ENCODE measurements at regions not wholly inside any gene's neighbourhood (a gene's known extent, or its start where the extent isn't known, plus 50 kb on each side); places are given as distances from the start of the nearest gene placed in this dataset.
"Not testable (repeated sequence)": the region's sequence is repeated elsewhere in the genome, so short reads cannot be mapped to it uniquely, and the experiment has no call there.

- Mint-ChIP-seq H3K9me3 (ENCODE audit: insufficient read depth) (no peaks in the 10 kb centered on the region), H3K27ac (no peak overlapping the region), H3K4me3 (no peak overlapping the region), H3K36me3 (ENCODE audit: low read depth) (no peaks in the 10 kb centered on the region), H3K27me3 (ENCODE audit: low read depth) (peaks cover 5% of the 10 kb centered on the region), H3K4me1 (ENCODE audit: low read depth) (peaks cover 32% of the 10 kb centered on the region)
- POLR2A ChIA-PET = no interaction called here
- CTCF ChIA-PET = no interaction called here
- no peak for ATAC-seq
- no peak for DNase-seq
Measured at GRCh38 chr14:105900398-105901160, 374.2 kb downstream of the TMEM121 start.

GRCh38 chr14:105901226-105901625 is 374.8 kb downstream of the TMEM121 start:
- no peak overlapping the region for H3K4me3 Mint-ChIP-seq
- CTCF ChIA-PET = no interaction called here
- no peaks in the 10 kb centered on the region for H3K9me3 Mint-ChIP-seq (ENCODE audit: insufficient read depth)
- ATAC-seq = no peak
- peaks cover 7% of the 10 kb centered on the region for H3K27me3 Mint-ChIP-seq (ENCODE audit: low read depth)
- no peaks in the 10 kb centered on the region for H3K36me3 Mint-ChIP-seq (ENCODE audit: low read depth)
- no peak overlapping the region for H3K27ac Mint-ChIP-seq
- no peak for DNase-seq
- peaks cover 32% of the 10 kb centered on the region for H3K4me1 Mint-ChIP-seq (ENCODE audit: low read depth)
- POLR2A ChIA-PET = no interaction called here

- POLR2A ChIA-PET = interaction anchor here (0.6 kb wide), 1 partner anchor 41 kb away, joined by 4 read pairs; no protein-coding TSS in a partner anchor
- Mint-ChIP-seq H3K27me3 (ENCODE audit: low read depth) (peaks cover 15% of the 10 kb centered on the region), H3K4me1 (ENCODE audit: low read depth) (peaks cover 22% of the 10 kb centered on the region), H3K4me3 (no peak overlapping the region), H3K9me3 (ENCODE audit: insufficient read depth) (no peaks in the 10 kb centered on the region), H3K27ac (no peak overlapping the region), H3K36me3 (ENCODE audit: low read depth) (no peaks in the 10 kb centered on the region)
- DNase-seq = no peak
- ATAC-seq = peak; percentile 18
- CTCF ChIA-PET = no interaction called here
Measured at GRCh38 chr14:105902131-105902898, 375.9 kb downstream of the TMEM121 start.

DNA sequence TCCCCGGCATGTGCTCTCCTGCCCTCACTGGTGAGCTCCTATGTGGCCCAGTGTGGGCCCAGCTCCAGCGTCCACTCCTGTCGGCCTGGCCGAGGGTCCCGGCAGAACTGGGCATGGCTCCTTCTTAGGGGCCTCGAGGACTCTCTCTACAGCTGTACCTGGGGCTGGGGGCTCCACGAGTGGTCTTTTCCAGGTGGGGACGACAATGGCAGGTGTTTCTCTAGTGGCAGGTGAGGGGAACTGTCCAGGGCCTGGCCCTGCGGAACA is 376.4 kb downstream of the TMEM121 start:
- H3K27ac Mint-ChIP-seq; DNase-seq; H3K36me3 Mint-ChIP-seq (ENCODE audit: low read depth); H3K9me3 Mint-ChIP-seq (ENCODE audit: insufficient read depth); ATAC-seq; H3K4me3 Mint-ChIP-seq; CTCF ChIA-PET: not testable (repeated sequence)
- Mint-ChIP-seq H3K27me3 (ENCODE audit: low read depth) (peaks cover 15% of the 10 kb centered on the region), H3K4me1 (ENCODE audit: low read depth) (peaks cover 18% of the 10 kb centered on the region)
- POLR2A ChIA-PET = interaction anchor here (0.6 kb wide), 1 partner anchor 41 kb away, joined by 4 read pairs; no protein-coding TSS in a partner anchor

DNA sequence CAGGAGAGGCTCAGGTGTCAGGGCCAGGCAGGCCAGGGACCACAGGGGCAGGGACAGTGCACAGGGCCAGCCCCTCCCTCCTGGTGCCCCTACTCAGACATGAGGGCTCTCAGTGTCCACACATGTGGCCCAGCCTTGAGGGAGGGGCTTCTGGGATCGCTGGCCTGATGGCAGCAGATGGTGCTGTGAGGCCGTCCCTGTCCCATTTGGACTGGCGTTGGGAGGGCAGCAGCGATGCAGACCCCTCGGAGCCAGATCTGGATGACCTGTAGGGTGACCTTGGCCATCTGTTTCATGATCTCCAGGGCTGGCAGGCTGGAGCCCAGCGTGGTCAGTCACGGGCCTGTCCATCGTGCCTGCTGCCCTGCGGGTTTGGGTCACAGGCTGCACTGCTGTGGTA is 377.6 kb downstream of the TMEM121 start:
- no peak overlapping the region for H3K4me3 Mint-ChIP-seq
- peaks cover 15% of the 10 kb centered on the region for H3K27me3 Mint-ChIP-seq (ENCODE audit: low read depth)
- H3K9me3 Mint-ChIP-seq (ENCODE audit: insufficient read depth) = no peaks in the 10 kb centered on the region
- peaks cover 21% of the 10 kb centered on the region for H3K4me1 Mint-ChIP-seq (ENCODE audit: low read depth)
- ChIA-PET POLR2A (no interaction called here), CTCF (no interaction called here)
- H3K36me3 Mint-ChIP-seq (ENCODE audit: low read depth) = no peaks in the 10 kb centered on the region
- DNase-seq = no peak
- H3K27ac Mint-ChIP-seq = no peak overlapping the region
- no peak for ATAC-seq

- H3K9me3 Mint-ChIP-seq (ENCODE audit: insufficient read depth) = no peaks in the 10 kb centered on the region
- ChIA-PET CTCF (no interaction called here), POLR2A (no interaction called here)
- ATAC-seq (no peak), DNase-seq (no peak)
- peaks cover 15% of the 10 kb centered on the region for H3K27me3 Mint-ChIP-seq (ENCODE audit: low read depth)
- H3K4me1 Mint-ChIP-seq (ENCODE audit: low read depth) = peaks cover 17% of the 10 kb centered on the region
- no peak overlapping the region for H3K4me3 Mint-ChIP-seq
- H3K27ac Mint-ChIP-seq = no peak overlapping the region
- H3K36me3 Mint-ChIP-seq (ENCODE audit: low read depth) = no peaks in the 10 kb centered on the region
Measured at GRCh38 chr14:105904379-105904778, 378.0 kb downstream of the TMEM121 start.

- H3K27me3 Mint-ChIP-seq (ENCODE audit: low read depth) = peaks cover 15% of the 10 kb centered on the region
- ChIA-PET CTCF (no interaction called here), POLR2A (no interaction called here)
- ATAC-seq (no peak), DNase-seq (no peak)
- H3K4me1 Mint-ChIP-seq (ENCODE audit: low read depth) = peaks cover 9% of the 10 kb centered on the region
- no peak overlapping the region for H3K27ac Mint-ChIP-seq
- no peak overlapping the region for H3K4me3 Mint-ChIP-seq
- no peaks in the 10 kb centered on the region for H3K9me3 Mint-ChIP-seq (ENCODE audit: insufficient read depth)
- no peaks in the 10 kb centered on the region for H3K36me3 Mint-ChIP-seq (ENCODE audit: low read depth)
Measured at GRCh38 chr14:105905456-105905855, 379.1 kb downstream of the TMEM121 start.

GRCh38 chr14:105907276-105907675 is 380.9 kb downstream of the TMEM121 start:
- Mint-ChIP-seq H3K27me3 (ENCODE audit: low read depth) (peaks cover 9% of the 10 kb centered on the region), H3K36me3 (ENCODE audit: low read depth) (no peaks in the 10 kb centered on the region), H3K4me1 (ENCODE audit: low read depth) (peaks cover 9% of the 10 kb centered on the region), H3K27ac (no peak overlapping the region), H3K4me3 (no peak overlapping the region), H3K9me3 (ENCODE audit: insufficient read depth) (no peaks in the 10 kb centered on the region)
- CTCF ChIA-PET = no interaction called here
- POLR2A ChIA-PET = no interaction called here
- no peak for ATAC-seq
- DNase-seq = no peak

DNA sequence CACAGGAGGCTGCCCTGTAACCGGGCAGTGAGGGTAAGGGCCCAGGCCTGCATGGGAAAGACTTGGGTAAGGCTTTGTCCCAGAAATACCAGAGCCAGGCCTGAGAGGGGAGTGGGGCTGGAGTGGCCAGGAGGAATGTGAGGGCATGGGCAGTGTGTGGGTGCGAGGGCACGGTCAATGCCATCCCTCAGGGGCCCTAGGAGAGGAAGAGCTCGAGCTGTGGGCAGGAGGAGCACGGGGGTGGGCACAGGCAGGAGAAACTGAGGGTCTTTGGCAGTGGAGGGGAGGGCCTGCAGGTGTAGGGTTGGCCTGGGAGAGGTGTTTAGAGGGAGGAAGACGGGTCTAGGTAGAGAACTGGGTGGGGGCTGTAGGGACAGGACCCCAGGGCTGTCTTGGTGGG is 381.6 kb downstream of the TMEM121 start:
- DNase-seq (no peak), ATAC-seq (no peak)
- no peaks in the 10 kb centered on the region for H3K36me3 Mint-ChIP-seq (ENCODE audit: low read depth)
- H3K4me1 Mint-ChIP-seq (ENCODE audit: low read depth) = peaks cover 9% of the 10 kb centered on the region
- no peak overlapping the region for H3K4me3 Mint-ChIP-seq
- POLR2A ChIA-PET = no interaction called here
- H3K27me3 Mint-ChIP-seq (ENCODE audit: low read depth) = peaks cover 9% of the 10 kb centered on the region
- no peaks in the 10 kb centered on the region for H3K9me3 Mint-ChIP-seq (ENCODE audit: insufficient read depth)
- H3K27ac Mint-ChIP-seq = peak overlapping the region; percentile 63
- CTCF ChIA-PET = no interaction called here

- peak overlapping the region; percentile 67 for H3K27ac Mint-ChIP-seq
- no peak for ATAC-seq
- peaks cover 9% of the 10 kb centered on the region for H3K4me1 Mint-ChIP-seq (ENCODE audit: low read depth)
- ChIA-PET POLR2A (no interaction called here), CTCF (no interaction called here)
- peaks cover 9% of the 10 kb centered on the region for H3K27me3 Mint-ChIP-seq (ENCODE audit: low read depth)
- DNase-seq = peak; percentile 27
- no peak overlapping the region for H3K4me3 Mint-ChIP-seq
- H3K9me3 Mint-ChIP-seq (ENCODE audit: insufficient read depth) = no peaks in the 10 kb centered on the region
- H3K36me3 Mint-ChIP-seq (ENCODE audit: low read depth) = no peaks in the 10 kb centered on the region
Measured at GRCh38 chr14:105908481-105908911, 382.1 kb downstream of the TMEM121 start.

DNA sequence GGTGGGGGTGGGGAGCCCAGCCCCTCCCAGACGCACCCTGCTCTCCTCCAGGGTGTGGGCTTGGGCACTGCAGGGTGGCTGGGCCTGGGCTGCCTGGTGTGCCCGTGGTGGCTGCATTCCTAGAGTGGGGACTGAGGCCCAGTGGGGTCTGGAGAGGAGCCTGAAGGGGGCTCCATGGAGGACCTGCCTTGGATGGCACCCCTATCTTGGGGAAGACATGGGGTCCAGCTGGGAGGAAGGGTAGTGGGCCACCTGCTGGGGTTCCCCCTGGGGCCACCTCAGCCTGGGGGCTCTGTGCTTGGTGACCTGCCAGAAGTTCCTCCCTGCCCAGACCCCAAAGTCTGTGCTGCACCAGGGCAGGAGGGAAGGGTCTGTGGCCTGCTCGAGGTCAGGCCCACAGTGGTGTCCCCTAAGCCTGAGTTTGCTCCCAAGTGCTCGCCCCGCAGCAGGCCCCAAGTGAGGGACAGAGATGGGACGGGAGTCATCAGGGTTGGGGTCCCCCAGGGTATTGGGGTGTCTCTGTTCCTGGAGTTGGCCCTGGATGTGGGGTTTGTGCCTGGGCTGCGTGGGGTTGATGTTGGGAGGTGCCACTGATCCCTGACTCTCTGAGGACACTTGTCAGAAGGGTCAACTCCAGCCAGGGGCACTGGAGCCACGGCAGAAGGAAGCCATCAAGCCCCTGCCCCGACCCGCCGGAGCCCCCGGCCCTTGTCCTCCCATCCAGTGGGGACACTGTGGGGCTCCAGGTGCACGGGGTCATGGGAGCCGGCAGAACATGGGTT is 382.9 kb downstream of the TMEM121 start:
- peaks cover 9% of the 10 kb centered on the region for H3K4me1 Mint-ChIP-seq (ENCODE audit: low read depth)
- ChIA-PET POLR2A (no interaction called here), CTCF (no interaction called here)
- no peaks in the 10 kb centered on the region for H3K36me3 Mint-ChIP-seq (ENCODE audit: low read depth)
- H3K27ac Mint-ChIP-seq = no peak overlapping the region
- no peak overlapping the region for H3K4me3 Mint-ChIP-seq
- peaks cover 9% of the 10 kb centered on the region for H3K27me3 Mint-ChIP-seq (ENCODE audit: low read depth)
- ATAC-seq (no peak), DNase-seq (no peak)
- H3K9me3 Mint-ChIP-seq (ENCODE audit: insufficient read depth) = no peaks in the 10 kb centered on the region

- H3K4me1 Mint-ChIP-seq (ENCODE audit: low read depth); CTCF ChIA-PET; POLR2A ChIA-PET; ATAC-seq; H3K9me3 Mint-ChIP-seq (ENCODE audit: insufficient read depth); H3K4me3 Mint-ChIP-seq; H3K27ac Mint-ChIP-seq; H3K27me3 Mint-ChIP-seq (ENCODE audit: low read depth); H3K36me3 Mint-ChIP-seq (ENCODE audit: low read depth); DNase-seq: not testable (repeated sequence)
Measured at GRCh38 chr14:105909828-105910120, 383.4 kb downstream of the TMEM121 start.

All from activated CD8-positive, alpha-beta T cell treated with anti-CD3 and anti-CD28 coated beads, Interleukin-2, amount 10 ng/mL, durations not matched to agents 7 days and 5 days (primary cell).